ENCODE measurements at regions not wholly inside any gene's neighbourhood (a gene's known extent, or its start where the extent isn't known, plus 50 kb on each side); places are given as distances from the start of the nearest gene placed in this dataset.

- TF ChIP-seq EP300 (IDR thresholded peaks at IDR 0.05; ENCODE audit: borderline replicate concordance) = no peak
- TF ChIP-seq TEAD4 (IDR thresholded peaks at IDR 0.05) = no peak
- TF ChIP-seq EGR1 (IDR thresholded peaks at IDR 0.05) = no peak
- TF ChIP-seq MAX (IDR thresholded peaks at IDR 0.05) = no peak
- no peak for TF ChIP-seq REST (IDR thresholded peaks at IDR 0.05; ENCODE audit: low read depth)
- no peak for TF ChIP-seq TCF12 (IDR thresholded peaks at IDR 0.05; ENCODE audit: low read depth)
- no peak for TF ChIP-seq CEBPB (IDR thresholded peaks at IDR 0.05)
- TF ChIP-seq USF1 (IDR thresholded peaks at IDR 0.05) = no peak
- no peak for TF ChIP-seq RAD21 (IDR thresholded peaks at IDR 0.05; ENCODE audit: low read depth)
- TF ChIP-seq NFIC (IDR thresholded peaks at IDR 0.05) = no peak
- no peak for TF ChIP-seq ZBTB7A (IDR thresholded peaks at IDR 0.05; ENCODE audit: low read depth)
- TF ChIP-seq YY1 (IDR thresholded peaks at IDR 0.05; ENCODE audit: low read depth) = no peak
- no peak for TF ChIP-seq CREB1 (IDR thresholded peaks at IDR 0.05; ENCODE audit: low read depth)
- no peak for TF ChIP-seq TAF1 (IDR thresholded peaks at IDR 0.05; ENCODE audit: low read depth)
Measured at GRCh38 chr11:42003801-42004200, 544.3 kb upstream of the LRRC4C start.
